WTC11 (cell line): ENCODE measurements at regions not wholly inside any gene's neighbourhood (a gene's known extent, or its start where the extent isn't known, plus 50 kb on each side); places are given as distances from the start of the nearest gene placed in this dataset.

Experiments used
- CTCF ChIP-seq: fragments of 200-600 bp; IDR thresholded peaks from 2 replicates; pipeline ENCODE4 v1.8.0; 2022; ENCODE audit warnings: antibody characterized with exemption
- JUN ChIP-seq: sonication (generic); formaldehyde crosslinking; IDR thresholded peaks from 2 replicates; pipeline ENCODE4 v1.8.0; 2023; ENCODE audit warnings: mild to moderate bottlenecking, missing genetic modification reagents

GRCh38 chr18:68456985-68457384 is 257.9 kb downstream of the TMX3 start:
- TF ChIP-seq JUN (CRISPR knock-in tag) (no peak), CTCF (no peak)
